H1 (cell line): ENCODE measurements at regions not wholly inside any gene's neighbourhood (a gene's known extent, or its start where the extent isn't known, plus 50 kb on each side); places are given as distances from the start of the nearest gene placed in this dataset.

Experiments
- CTCF ChIA-PET: fragments of 300-600 bp; sonication (Branson Sonifier 250); formaldehyde crosslinking; loops from one replicate; lab custom pipeline; 2021; ENCODE audit not compliant: partially characterized antibody; lab: Charles Lee
- POLR2A ChIA-PET: fragments of 300-600 bp; sonication (Branson Sonifier 250); formaldehyde crosslinking; loops from one replicate; lab custom pipeline; 2021; ENCODE audit warnings: inconsistent platforms; ENCODE audit not compliant: partially characterized antibody; lab: Charles Lee
- DNase-seq, 2 experiments: peaks; one replicate each; pipeline versions ENCODE4 v3.0.0 to v3.0.0-alpha.2; 2010 to 2022; ENCODE audit warnings: low spot score in 2 of 2, low read depth in 1 of 2, mixed read lengths in 1 of 2
- FAIRE-seq: peaks from 2 replicates; lab custom pipeline; 2011; peaks lifted over from hg19 to GRCh38; lab: Jason Lieb, UNC
- H2AFZ ChIP-seq: 2 replicates; pipeline ENCODE4 v1.8.1; 2012; ENCODE audit warnings: low read length, inconsistent platforms
- H2AK5ac ChIP-seq: 2 replicates; pipeline ENCODE4 v1.6.1; 2013; ENCODE audit warnings: low read depth, low read length
- H2BK120ac ChIP-seq: replicated peaks from 2 replicates; pipeline ENCODE3; 2013; ENCODE audit warnings: low read depth, low read length, inconsistent platforms
- H2BK12ac ChIP-seq: 2 replicates; pipeline ENCODE4 v1.6.1; 2013; ENCODE audit warnings: low read depth, low read length
- H2BK15ac ChIP-seq: 2 replicates; pipeline ENCODE4 v1.6.1; 2013; ENCODE audit warnings: low read length
- H2BK20ac ChIP-seq: 2 replicates; pipeline ENCODE4 v1.6.1; 2013; ENCODE audit warnings: low read length
- H2BK5ac ChIP-seq: 2 replicates; pipeline ENCODE4 v1.6.1; 2013; ENCODE audit warnings: low read depth, low read length
- H3K14ac ChIP-seq: 2 replicates; pipeline ENCODE4 v1.6.1; 2013; ENCODE audit warnings: inconsistent platforms; ENCODE audit not compliant: insufficient read length
- H3K18ac ChIP-seq: 2 replicates; pipeline ENCODE4 v1.6.1; 2013; ENCODE audit warnings: low read length; ENCODE audit errors: extremely low read depth
- H3K23ac ChIP-seq: 2 replicates; pipeline ENCODE4 v1.6.1; 2013; ENCODE audit warnings: inconsistent platforms; ENCODE audit not compliant: insufficient read length
- H3K23me2 ChIP-seq: 2 replicates; pipeline ENCODE4 v1.6.1; 2013; ENCODE audit warnings: low read depth, low read length
- H3K27ac ChIP-seq: 2 replicates; pipeline ENCODE4 v1.6.1; 2011; ENCODE audit warnings: low read depth, low read length, inconsistent platforms
- H3K27me3 ChIP-seq, 4 experiments: replicated peaks in 1 of 4; 1 replicate in 1 of 4; 2 replicates in 3 of 4; pipeline versions ENCODE4 v1.6.1 to v1.8.1; 2011 to 2013; ENCODE audit warnings: low read length in 3 of 4, mild to moderate bottlenecking in 3 of 4, inconsistent platforms in 2 of 4, mixed read lengths in 2 of 4, moderate library complexity in 1 of 4; ENCODE audit not compliant: control insufficient read depth in 3 of 4, insufficient read depth in 3 of 4; ENCODE audit errors: extremely low read depth in 1 of 4
- H3K36me3 ChIP-seq, 4 experiments: 2 replicates each; pipeline versions ENCODE4 v1.6.1 to v1.8.1; 2011 to 2013; ENCODE audit warnings: mild to moderate bottlenecking in 4 of 4, low read length in 3 of 4, moderate library complexity in 2 of 4, control low read depth in 1 of 4, inconsistent platforms in 1 of 4; ENCODE audit not compliant: insufficient read depth in 4 of 4, control insufficient read depth in 2 of 4
- H3K4ac ChIP-seq: replicated peaks from 2 replicates; pipeline ENCODE3; 2013; ENCODE audit warnings: low read length, low read depth, mixed read lengths, inconsistent platforms; ENCODE audit not compliant: insufficient read length
- H3K4me1 ChIP-seq, 4 experiments: replicated peaks in 1 of 4; 1 replicate in 1 of 4; 2 replicates in 3 of 4; pipeline versions ENCODE4 v1.6.1 to v1.8.1; 2011 to 2013; ENCODE audit warnings: low read length in 3 of 4, inconsistent platforms in 2 of 4, mixed read lengths in 1 of 4; ENCODE audit not compliant: insufficient read depth in 4 of 4, control insufficient read depth in 3 of 4
- H3K4me2 ChIP-seq, 2 experiments: 2 replicates each; pipeline versions ENCODE4 v1.6.1 to v1.8.1; 2011 to 2013; ENCODE audit warnings: low read depth in 2 of 2, low read length in 2 of 2, control low read depth in 1 of 2, inconsistent platforms in 1 of 2, mild to moderate bottlenecking in 1 of 2; ENCODE audit not compliant: insufficient read depth in 1 of 2
- H3K4me3 ChIP-seq, 4 experiments: fragments of 200-600, 300-600 bp in 1 of 4; sonication (generic), shearing (Covaris generic), sonication (Bioruptor Twin) in 1 of 4; 2 replicates each; pipeline versions ENCODE4 v1.5.1 to v1.8.1; 2011 to 2016; ENCODE audit warnings: low read length in 4 of 4, low read depth in 3 of 4, control low read depth in 2 of 4, inconsistent platforms in 2 of 4, mild to moderate bottlenecking in 2 of 4, mixed read lengths in 1 of 4, moderate library complexity in 1 of 4; ENCODE audit not compliant: insufficient read depth in 2 of 4; ENCODE audit errors: extremely low read depth in 1 of 4
- H3K56ac ChIP-seq: replicated peaks from 2 replicates; pipeline ENCODE3; 2013; ENCODE audit warnings: low read depth, mild to moderate bottlenecking, mixed read lengths, low read length, inconsistent platforms; ENCODE audit not compliant: insufficient read length
- H3K79me1 ChIP-seq: 2 replicates; pipeline ENCODE4 v1.6.1; 2013; ENCODE audit warnings: low read depth, low read length, control low read depth
- H3K79me2 ChIP-seq, 2 experiments: 2 replicates each; pipeline versions ENCODE4 v1.6.1 to v1.8.1; 2012 to 2013; ENCODE audit warnings: low read length in 2 of 2, mild to moderate bottlenecking in 2 of 2, inconsistent platforms in 1 of 2; ENCODE audit not compliant: insufficient read depth in 2 of 2, control insufficient read depth in 1 of 2
- H3K9ac ChIP-seq, 4 experiments: replicated peaks in 1 of 4; 1 replicate in 1 of 4; 2 replicates in 3 of 4; pipeline versions ENCODE4 v1.6.1 to v1.8.1; 2011 to 2013; ENCODE audit warnings: low read depth in 3 of 4, low read length in 3 of 4, control low read depth in 2 of 4, mild to moderate bottlenecking in 2 of 4, moderate library complexity in 2 of 4, inconsistent platforms in 1 of 4; ENCODE audit errors: extremely low read depth in 1 of 4
- H3K9me3 ChIP-seq, 2 experiments: 2 replicates each; pipeline versions ENCODE4 v1.6.1 to v1.8.1; 2012 to 2013; ENCODE audit warnings: mild to moderate bottlenecking in 2 of 2, moderate library complexity in 2 of 2, control low read depth in 1 of 2, inconsistent platforms in 1 of 2, low read depth in 1 of 2, low read length in 1 of 2, mixed read lengths in 1 of 2; ENCODE audit not compliant: insufficient read depth in 2 of 2
- H4K20me1 ChIP-seq, 2 experiments: replicated peaks in 1 of 2; 2 replicates each; pipeline versions ENCODE3 to v1.8.1; 2011 to 2013; ENCODE audit warnings: inconsistent platforms in 2 of 2, low read length in 2 of 2, mild to moderate bottlenecking in 1 of 2; ENCODE audit not compliant: insufficient read depth in 2 of 2, control insufficient read depth in 1 of 2
- H4K5ac ChIP-seq: 2 replicates; pipeline ENCODE4 v1.6.1; 2013; ENCODE audit warnings: low read length, low read depth, mixed read lengths, inconsistent platforms; ENCODE audit not compliant: insufficient read length
- H4K8ac ChIP-seq: 2 replicates; pipeline ENCODE4 v1.8.0; 2013; ENCODE audit warnings: mild to moderate bottlenecking, moderate library complexity, low read length, inconsistent platforms; ENCODE audit not compliant: insufficient read depth; ENCODE audit errors: extremely low read depth
- H4K91ac ChIP-seq: replicated peaks from 2 replicates; pipeline ENCODE3; 2013; ENCODE audit warnings: low read length, mixed read lengths, inconsistent platforms; ENCODE audit not compliant: insufficient read length
- ATF3 ChIP-seq: IDR thresholded peaks from 2 replicates; pipeline ENCODE4 v1.6.1; 2011; ENCODE audit warnings: low read depth, mild to moderate bottlenecking, low read length; ENCODE audit not compliant: insufficient read depth
- BACH1 ChIP-seq: IDR thresholded peaks from 2 replicates; pipeline ENCODE4 v1.6.1; 2012; ENCODE audit warnings: low read length, improper control_type of control experiment
- BCL11A ChIP-seq, 2 experiments: IDR thresholded peaks; one replicate each; pipeline ENCODE4 v1.6.1; 2011; ENCODE audit warnings: low read depth in 2 of 2, low read length in 2 of 2, mild to moderate bottlenecking in 2 of 2
- SAP30 ChIP-seq: fragments of 300-600 bp; sonication (generic); IDR thresholded peaks from 2 replicates; pipeline ENCODE4 v1.7.1; 2012; ENCODE audit warnings: low read length, moderate library complexity, mild to moderate bottlenecking, inconsistent platforms; ENCODE audit not compliant: insufficient read depth, insufficient replicate concordance
- SIRT6 ChIP-seq: IDR thresholded peaks from one replicate; pipeline ENCODE4 v1.7.1; 2012; ENCODE audit warnings: low read length, inconsistent platforms
- SRF ChIP-seq: IDR thresholded peaks from 2 replicates; pipeline ENCODE4 v1.6.1; 2011; ENCODE audit warnings: mild to moderate bottlenecking, low read depth, low read length, moderate library complexity
- WGBS, 2 experiments: shearing (Covaris generic) in 1 of 2; methylation state at CpG; one replicate each; pipeline versions ENCODE4 v1.1.6 to v1.1.7; 2013 to 2015; ENCODE audit warnings: low lambda C conversion rate in 2 of 2, mixed read lengths in 2 of 2, inconsistent platforms in 1 of 2, low coverage in 1 of 2, missing lambda C conversion rate in 1 of 2; ENCODE audit not compliant: insufficient replicate concordance in 2 of 2, insufficient coverage in 1 of 2, insufficient read length in 1 of 2; ENCODE audit errors: extremely low coverage in 1 of 2, missing lambda C conversion rate in 1 of 2; 5-methylcytosine and 5-hydroxymethylcytosine counted together

- Histone ChIP-seq H3K23me2 (peaks cover 2% of the 10 kb centered on the region; the same call in 1 of the 2 replicates), H3K36me3 (no peaks in the 10 kb centered on the region), H3K27ac (no peak overlapping the region), H3K27me3 (peaks cover 0 to 1% (median 0%) of the 10 kb centered on the region in 4 experiments; a peak in 1 of 7 replicates), H3K56ac (no peak overlapping the region), H3K14ac (no peak overlapping the region), H4K20me1 (peaks cover 0 to 1% of the 10 kb centered on the region in 2 experiments), H3K4me3 (no peak overlapping the region), H2BK12ac (no peak overlapping the region), H2BK15ac (no peak overlapping the region), H4K8ac (no peak overlapping the region), H3K79me1 (no peaks in the 10 kb centered on the region), H2BK20ac (no peak overlapping the region), H3K23ac (no peak overlapping the region), H3K4me2 (no peak overlapping the region), H3K79me2 (no peaks in the 10 kb centered on the region), H4K91ac (no peak overlapping the region), H3K9me3 (no peaks in the 10 kb centered on the region), H3K9ac (no peak overlapping the region), H2BK5ac (no peak overlapping the region), H2AFZ (no peak overlapping the region), H4K5ac (no peak overlapping the region), H2BK120ac (no peak overlapping the region), H3K4ac (no peak overlapping the region), H2AK5ac (no peak overlapping the region), H3K18ac (no peak overlapping the region), H3K4me1 (no peaks in the 10 kb centered on the region)
- no peak for TF ChIP-seq BACH1
- no peak for TF ChIP-seq SIRT6
- TF ChIP-seq SRF, result no peak
- no peak for TF ChIP-seq ATF3
- no peak for TF ChIP-seq SAP30
- no peak for TF ChIP-seq BCL11A (IDR thresholded peaks at IDR 0.05; ENCODE audit: low read depth in 2 of 2, low read length in 2 of 2)
- WGBS, 2 experiments, result 86% methylated on average over 2 of the region's 2 CpGs; no CpG with 5 or more reads in 1 of the 2 experiments
- FAIRE-seq (no peak), DNase-seq (no peak)
- POLR2A ChIA-PET, result no interaction called here
- CTCF ChIA-PET, result interaction anchor here (1.0 kb wide), 1 partner anchor 12 kb away, joined by 3 read pairs; no protein-coding TSS in a partner anchor
Measured at GRCh38 chr2:17326717-17327116, 191.5 kb downstream of the RAD51AP2 start.
